Hepatocyte (in vitro differentiated cells): ENCODE measurements at regions not wholly inside any gene's neighbourhood (a gene's known extent, or its start where the extent isn't known, plus 50 kb on each side); places are given as distances from the start of the nearest gene placed in this dataset.

Experiments used
- DNase-seq: peaks from one replicate; pipeline ENCODE4 v3.0.0-alpha.2; 2016; ENCODE audit warnings: low spot score
- H2AFZ ChIP-seq: fragments of 200-600 bp; sonication (generic); 2 replicates; pipeline ENCODE4 v1.6.0; 2016; ENCODE audit warnings: antibody characterized with exemption, mild to moderate bottlenecking
- H3K27ac ChIP-seq: fragments of 200-600 bp; sonication (generic); 2 replicates; pipeline ENCODE4 v1.5.1; 2016; ENCODE audit warnings: mild to moderate bottlenecking
- H3K27me3 ChIP-seq: fragments of 200-600 bp; sonication (generic); 2 replicates; pipeline ENCODE4 v1.6.1; 2016
- H3K36me3 ChIP-seq: fragments of 200-600 bp; sonication (generic); replicated peaks from 2 replicates; pipeline ENCODE4 v1.5.1; 2016; ENCODE audit warnings: low read depth; ENCODE audit not compliant: insufficient read depth
- H3K4me1 ChIP-seq: fragments of 200-600 bp; sonication (generic); 2 replicates; pipeline ENCODE4 v1.5.1; 2016; ENCODE audit warnings: mild to moderate bottlenecking, moderate library complexity; ENCODE audit not compliant: insufficient read depth
- H3K4me2 ChIP-seq: fragments of 200-600 bp; sonication (generic); 2 replicates; pipeline ENCODE4 v1.6.0; 2016
- H3K4me3 ChIP-seq: fragments of 200-600 bp; sonication (generic); 2 replicates; pipeline ENCODE4 v1.5.1; 2016; ENCODE audit warnings: mild to moderate bottlenecking
- H3K79me2 ChIP-seq: fragments of 200-600 bp; sonication (generic); 2 replicates; pipeline ENCODE4 v1.6.0; 2017; ENCODE audit warnings: mild to moderate bottlenecking
- H3K9me2 ChIP-seq: fragments of 200-600 bp; sonication (generic); replicated peaks from 2 replicates; pipeline ENCODE4 v1.6.0; 2017; ENCODE audit warnings: mild to moderate bottlenecking; ENCODE audit not compliant: insufficient read depth
- H3K9me3 ChIP-seq: fragments of 200-600 bp; sonication (generic); 2 replicates; pipeline ENCODE4 v1.5.1; 2016; ENCODE audit warnings: low read depth, mild to moderate bottlenecking
- H4K20me1 ChIP-seq: fragments of 200-600 bp; sonication (generic); 2 replicates; pipeline ENCODE4 v1.6.0; 2016; ENCODE audit warnings: mild to moderate bottlenecking; ENCODE audit not compliant: insufficient read depth, poor library complexity, severe bottlenecking
- CTCF ChIP-seq: fragments of 200-600 bp; sonication (generic); IDR thresholded peaks from 2 replicates; pipeline ENCODE4 v1.5.1; 2016; ENCODE audit warnings: antibody characterized with exemption, mild to moderate bottlenecking; ENCODE audit not compliant: poor library complexity
- EZH2 ChIP-seq: fragments of 200-600 bp; sonication (generic); IDR thresholded peaks from 2 replicates; pipeline ENCODE4 v1.6.1; 2016; ENCODE audit warnings: antibody characterized with exemption, mild to moderate bottlenecking, borderline replicate concordance
- EZH2phosphoT487 ChIP-seq: fragments of 200-600 bp; sonication (generic); IDR thresholded peaks from one replicate; pipeline ENCODE4 v1.6.1; 2018; ENCODE audit warnings: antibody characterized with exemption, mild to moderate bottlenecking, low read depth, moderate library complexity; ENCODE audit not compliant: unreplicated experiment, severe bottlenecking
- WGBS: methylation state at CpG from one replicate; pipeline ENCODE4 v1.1.6; 2016; ENCODE audit warnings: low lambda C conversion rate; ENCODE audit errors: missing lambda C conversion rate; 5-methylcytosine and 5-hydroxymethylcytosine counted together

DNA sequence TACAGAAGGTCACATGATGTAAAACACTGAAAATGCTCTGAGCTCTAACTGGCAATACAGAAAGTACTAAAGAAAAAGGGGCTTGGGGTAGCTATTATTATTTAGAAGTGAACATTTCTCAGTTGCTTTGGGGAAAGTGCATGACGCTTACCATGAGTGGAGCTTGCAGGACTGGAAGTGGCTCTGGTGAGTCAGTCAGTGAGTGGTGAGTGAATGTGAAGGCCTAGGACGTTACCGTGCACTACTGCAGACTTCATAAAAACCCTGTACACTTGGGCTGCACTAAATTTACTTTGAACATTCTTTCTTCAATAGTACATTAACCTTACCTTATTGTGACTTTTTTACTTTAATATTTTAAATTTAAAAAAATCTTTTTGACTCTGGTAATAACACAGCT lies 89.3 kb upstream of the ENPP6 start:
- Histone ChIP-seq H3K27ac (peak overlapping the region; percentile 20), H2AFZ (peak overlapping the region; percentile 22), H3K27me3 (no peaks in the 10 kb centered on the region), H3K4me1 (no peaks in the 10 kb centered on the region), H3K9me3 (no peaks in the 10 kb centered on the region), H3K9me2 (no peaks in the 10 kb centered on the region), H3K79me2 (no peaks in the 10 kb centered on the region), H4K20me1 (no peaks in the 10 kb centered on the region), H3K4me2 (no peak overlapping the region), H3K4me3 (no peak overlapping the region), H3K36me3 (no peaks in the 10 kb centered on the region)
- TF ChIP-seq EZH2phosphoT487 (no peak), EZH2 (no peak), CTCF (no peak)
- 58% methylated on average over 3 of the region's 3 CpGs for WGBS
- no peak for DNase-seq

GRCh38 chr4:184306470-184306869 lies 88.8 kb upstream of the ENPP6 start:
- peak overlapping the region; percentile 20 for H3K27ac ChIP-seq
- no peaks in the 10 kb centered on the region for H3K4me1 ChIP-seq
- H4K20me1 ChIP-seq, result no peaks in the 10 kb centered on the region
- H3K36me3 ChIP-seq, result no peaks in the 10 kb centered on the region
- 72% methylated on average over 1 of the region's 1 CpG for WGBS
- H3K4me3 ChIP-seq, result no peak overlapping the region
- no peaks in the 10 kb centered on the region for H3K27me3 ChIP-seq
- H3K9me2 ChIP-seq, result no peaks in the 10 kb centered on the region
- no peak for TF ChIP-seq EZH2
- no peak for TF ChIP-seq CTCF
- TF ChIP-seq EZH2phosphoT487, result no peak
- no peaks in the 10 kb centered on the region for H3K79me2 ChIP-seq
- H3K4me2 ChIP-seq, result no peak overlapping the region
- no peak for DNase-seq
- H3K9me3 ChIP-seq, result no peaks in the 10 kb centered on the region
- H2AFZ ChIP-seq, result peak overlapping the region; percentile 22

DNA sequence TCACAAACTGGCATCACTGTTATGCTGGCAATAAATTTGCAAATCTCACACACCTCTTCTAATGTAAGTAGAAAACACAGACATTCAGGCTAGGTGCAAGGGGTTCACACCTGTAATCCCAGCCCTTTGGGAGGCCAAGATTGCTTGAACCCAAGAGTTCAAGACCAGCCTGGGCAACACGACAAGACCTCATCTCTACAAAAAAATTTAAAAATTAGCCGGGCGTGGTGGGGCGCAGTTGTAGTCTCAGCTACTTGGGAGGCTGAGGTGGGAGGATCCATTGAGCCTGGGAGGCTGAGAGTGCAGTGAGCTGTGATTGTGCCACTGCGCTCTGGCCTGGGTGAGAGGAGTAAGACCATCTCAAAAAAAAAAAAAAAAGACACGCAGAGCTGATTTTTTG lies 83.1 kb upstream of the ENPP6 start:
- 94% methylated on average over 6 of the region's 6 CpGs for WGBS
- Histone ChIP-seq H3K9me3 (no peaks in the 10 kb centered on the region), H4K20me1 (no peaks in the 10 kb centered on the region), H2AFZ (no peak overlapping the region), H3K27me3 (no peaks in the 10 kb centered on the region), H3K27ac (no peak overlapping the region), H3K79me2 (no peaks in the 10 kb centered on the region), H3K4me1 (no peaks in the 10 kb centered on the region), H3K36me3 (no peaks in the 10 kb centered on the region), H3K4me2 (no peak overlapping the region), H3K9me2 (no peaks in the 10 kb centered on the region), H3K4me3 (no peak overlapping the region)
- no peak for DNase-seq
- TF ChIP-seq EZH2phosphoT487 (no peak), CTCF (no peak), EZH2 (no peak)

DNA sequence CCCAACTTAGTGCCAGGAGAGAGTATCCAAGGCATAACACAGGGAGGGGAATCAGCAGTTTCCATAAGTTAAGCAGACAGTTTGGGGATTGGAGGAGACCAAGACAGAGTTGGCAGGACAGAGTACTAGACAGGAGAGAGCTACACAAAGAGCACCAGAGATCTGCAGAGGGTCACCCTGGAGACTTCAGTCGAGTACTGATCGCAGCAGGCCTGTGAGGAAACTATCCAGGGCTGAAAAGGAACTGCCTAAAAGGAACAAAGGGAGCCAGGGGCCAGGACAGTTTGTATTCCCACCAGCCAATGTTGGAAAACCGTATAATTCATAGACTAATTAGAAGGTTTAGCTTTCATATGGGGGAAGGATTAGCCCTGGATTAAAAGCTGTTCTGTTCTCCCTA lies 80.6 kb upstream of the ENPP6 start:
- Histone ChIP-seq H3K27ac (no peak overlapping the region), H3K4me2 (no peak overlapping the region), H3K9me3 (no peaks in the 10 kb centered on the region), H2AFZ (no peak overlapping the region), H3K36me3 (no peaks in the 10 kb centered on the region), H3K9me2 (no peaks in the 10 kb centered on the region), H4K20me1 (no peaks in the 10 kb centered on the region), H3K4me3 (no peak overlapping the region), H3K4me1 (peaks cover under 1% of the 10 kb centered on the region), H3K79me2 (no peaks in the 10 kb centered on the region), H3K27me3 (no peaks in the 10 kb centered on the region)
- TF ChIP-seq EZH2 (no peak), CTCF (no peak), EZH2phosphoT487 (no peak)
- WGBS, result 79% methylated on average over 3 of the region's 3 CpGs
- no peak for DNase-seq
